ENCODE measurements at regions not wholly inside any gene's neighbourhood (a gene's known extent, or its start where the extent isn't known, plus 50 kb on each side); places are given as distances from the start of the nearest gene placed in this dataset.

DNA sequence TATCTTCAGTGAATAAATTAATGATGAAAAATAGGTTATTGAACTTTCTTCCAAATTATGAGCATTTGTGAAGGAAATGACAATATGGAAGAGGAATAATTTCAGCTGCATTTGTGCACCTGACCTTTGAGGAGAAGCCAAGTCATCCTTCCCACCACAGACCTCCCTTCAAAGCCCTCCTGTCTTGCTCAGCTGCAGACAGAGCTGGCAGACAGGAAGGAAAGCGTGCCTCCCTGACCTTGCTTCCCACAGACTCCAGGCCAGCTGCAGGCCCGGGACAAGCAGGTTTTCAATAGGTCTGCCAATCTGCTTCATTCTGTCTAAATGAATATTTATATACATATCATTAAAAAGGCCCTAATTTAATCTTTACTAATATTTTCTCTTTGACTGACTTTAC is 152.9 kb upstream of the RBMS3 start:
- H3K4me2 ChIP-seq (replicated peaks; ENCODE audit: extremely low read depth, low read length, poor library complexity, severe bottlenecking): no peak overlapping the region
- no CpG with 5 or more reads among the region's 2 CpGs for WGBS (ENCODE audit: insufficient coverage)
- no peaks in the 10 kb centered on the region for H3K27me3 Mint-ChIP-seq (ENCODE audit: low read depth in 3 of 3)

DNA sequence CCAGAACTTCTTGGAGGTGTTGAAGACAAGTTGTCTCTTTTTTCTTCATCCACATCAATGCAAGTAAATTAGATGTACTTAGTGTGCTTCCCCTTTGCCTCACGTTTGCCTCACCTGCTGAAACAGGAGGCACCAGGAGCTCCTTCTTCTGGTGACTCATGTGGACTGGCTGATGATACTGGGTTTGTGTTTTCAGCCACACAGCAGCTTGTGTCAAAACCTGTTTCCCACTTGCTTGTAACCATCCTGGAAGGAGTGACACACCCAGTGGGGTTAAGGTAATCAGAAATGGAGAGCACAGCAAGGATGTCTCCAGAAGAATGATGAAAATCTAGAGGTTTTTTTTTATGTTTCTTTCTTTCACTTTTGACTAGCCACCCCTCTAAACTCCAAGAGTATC is 143.3 kb upstream of the RBMS3 start:
- DNase-seq: no peak
- intact Hi-C loops (cut with micrococcal nuclease): no loop called here
- H3K4me1 ChIP-seq (ENCODE audit: control insufficient read depth in 1 of 2, insufficient read depth in 2 of 2, low read length in 2 of 2): no peaks in the 10 kb centered on the region
- Mint-ChIP-seq H3K4me3 (no peak overlapping the region), H3K36me3 (no peaks in the 10 kb centered on the region), H3K4me1 (no peaks in the 10 kb centered on the region), H3K9me3 (peaks cover 0 to 2% (median 0%) of the 10 kb centered on the region in 7 donors), H3K27ac (no peak overlapping the region), H3K27me3 (ENCODE audit: low read depth in 3 of 3) (no peaks in the 10 kb centered on the region)
- H3K36me3 ChIP-seq (replicated peaks in 1 of 2; ENCODE audit: control insufficient read depth in 1 of 2, insufficient read depth in 2 of 2, low read length in 2 of 2): no peaks in the 10 kb centered on the region
- H3K79me2 ChIP-seq (ENCODE audit: insufficient read depth, low read length): no peaks in the 10 kb centered on the region
- H3K4me3 ChIP-seq (replicated peaks in 1 of 3; ENCODE audit: low read depth in 2 of 3, low read length in 3 of 3): no peak overlapping the region
- H4K20me1 ChIP-seq (ENCODE audit: insufficient read depth, low read length): no peaks in the 10 kb centered on the region
- no CpG with 5 or more reads among the region's 1 CpG for WGBS (ENCODE audit: insufficient coverage)
- H3K27me3 ChIP-seq (ENCODE audit: control insufficient read depth in 2 of 2, insufficient read depth in 2 of 2, low read length in 2 of 2): no peaks in the 10 kb centered on the region
- H3K9ac ChIP-seq (ENCODE audit: insufficient read depth, low read length, poor library complexity, severe bottlenecking): no peak overlapping the region
- H3K4me2 ChIP-seq (replicated peaks; ENCODE audit: extremely low read depth, low read length, poor library complexity, severe bottlenecking): no peak overlapping the region
- H2AFZ ChIP-seq (ENCODE audit: insufficient read depth, low read depth, low read length, poor library complexity, severe bottlenecking): no peak overlapping the region
- no peak overlapping the region for H3K27ac ChIP-seq (ENCODE audit: low read depth in 1 of 2, low read length in 2 of 2)
- TF ChIP-seq, protein P1, sequence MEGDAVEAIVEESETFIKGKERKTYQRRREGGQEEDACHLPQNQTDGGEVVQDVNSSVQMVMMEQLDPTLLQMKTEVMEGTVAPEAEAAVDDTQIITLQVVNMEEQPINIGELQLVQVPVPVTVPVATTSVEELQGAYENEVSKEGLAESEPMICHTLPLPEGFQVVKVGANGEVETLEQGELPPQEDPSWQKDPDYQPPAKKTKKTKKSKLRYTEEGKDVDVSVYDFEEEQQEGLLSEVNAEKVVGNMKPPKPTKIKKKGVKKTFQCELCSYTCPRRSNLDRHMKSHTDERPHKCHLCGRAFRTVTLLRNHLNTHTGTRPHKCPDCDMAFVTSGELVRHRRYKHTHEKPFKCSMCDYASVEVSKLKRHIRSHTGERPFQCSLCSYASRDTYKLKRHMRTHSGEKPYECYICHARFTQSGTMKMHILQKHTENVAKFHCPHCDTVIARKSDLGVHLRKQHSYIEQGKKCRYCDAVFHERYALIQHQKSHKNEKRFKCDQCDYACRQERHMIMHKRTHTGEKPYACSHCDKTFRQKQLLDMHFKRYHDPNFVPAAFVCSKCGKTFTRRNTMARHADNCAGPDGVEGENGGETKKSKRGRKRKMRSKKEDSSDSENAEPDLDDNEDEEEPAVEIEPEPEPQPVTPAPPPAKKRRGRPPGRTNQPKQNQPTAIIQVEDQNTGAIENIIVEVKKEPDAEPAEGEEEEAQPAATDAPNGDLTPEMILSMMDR (IDR thresholded peaks at IDR 0.05): no peak
- H3K9me3 ChIP-seq (replicated peaks in 1 of 2; ENCODE audit: control insufficient read depth in 1 of 2, insufficient read depth in 1 of 2, low read length in 2 of 2): no peaks in the 10 kb centered on the region

More for the DNA sequence above, 152.9 kb upstream of the RBMS3 start:
- no peaks in the 10 kb centered on the region for H4K20me1 ChIP-seq (ENCODE audit: insufficient read depth, low read length)
- TF ChIP-seq, protein P1 (IDR thresholded peaks at IDR 0.05): no peak
- DNase-seq: no peak
- H3K9ac ChIP-seq (ENCODE audit: insufficient read depth, low read length, poor library complexity, severe bottlenecking): no peak overlapping the region
- no peak overlapping the region for H3K4me3 ChIP-seq (replicated peaks in 1 of 3; ENCODE audit: low read depth in 2 of 3, low read length in 3 of 3)
- peaks cover 2 to 12% (median 6%) of the 10 kb centered on the region in 7 donors for H3K9me3 Mint-ChIP-seq
- H3K4me1 ChIP-seq (ENCODE audit: control insufficient read depth in 1 of 2, insufficient read depth in 2 of 2, low read length in 2 of 2): no peaks in the 10 kb centered on the region
- no peak overlapping the region for H3K27ac ChIP-seq (ENCODE audit: low read depth in 1 of 2, low read length in 2 of 2)
- H3K9me3 ChIP-seq (replicated peaks in 1 of 2; ENCODE audit: control insufficient read depth in 1 of 2, insufficient read depth in 1 of 2, low read length in 2 of 2): peaks cover 0 to 3% of the 10 kb centered on the region in 2 donors
- H3K27me3 ChIP-seq (ENCODE audit: control insufficient read depth in 2 of 2, insufficient read depth in 2 of 2, low read length in 2 of 2): no peaks in the 10 kb centered on the region
- no peaks in the 10 kb centered on the region for H3K36me3 Mint-ChIP-seq
- intact Hi-C loops (cut with micrococcal nuclease): no loop called here
- H3K36me3 ChIP-seq (replicated peaks in 1 of 2; ENCODE audit: control insufficient read depth in 1 of 2, insufficient read depth in 2 of 2, low read length in 2 of 2): no peaks in the 10 kb centered on the region
- no peak overlapping the region for H3K27ac Mint-ChIP-seq
- no peaks in the 10 kb centered on the region for H3K79me2 ChIP-seq (ENCODE audit: insufficient read depth, low read length)
- H3K4me3 Mint-ChIP-seq: no peak overlapping the region
- H2AFZ ChIP-seq (ENCODE audit: insufficient read depth, low read depth, low read length, poor library complexity, severe bottlenecking): no peak overlapping the region
- H3K4me1 Mint-ChIP-seq: no peaks in the 10 kb centered on the region

All from CD14-positive monocyte (primary cell).